AG09319 (cell line): ENCODE measurements at regions not wholly inside any gene's neighbourhood (a gene's known extent, or its start where the extent isn't known, plus 50 kb on each side); places are given as distances from the start of the nearest gene placed in this dataset.

ENCODE experiments used
- DNase-seq: peaks from one replicate; pipeline ENCODE4 v3.0.0-alpha.2; 2010; ENCODE audit warnings: low read depth; ENCODE audit errors: extremely low read depth
- CTCF ChIP-seq: IDR thresholded peaks from 2 replicates; pipeline ENCODE4 v1.5.1; 2011; ENCODE audit warnings: low read depth, mild to moderate bottlenecking, inconsistent platforms, low read length, moderate library complexity

- DNase-seq: no peak
- no peak for TF ChIP-seq CTCF
Observed at GRCh38 chr11:70828593-70829082, 423.7 kb downstream of the SHANK2 start.

GRCh38 chr11:70829134-70829885 lies 423.1 kb downstream of the SHANK2 start:
- no peak for TF ChIP-seq CTCF
- no peak for DNase-seq

- no peak for TF ChIP-seq CTCF
- DNase-seq: no peak
Observed at GRCh38 chr11:70829886-70830272, 422.5 kb downstream of the SHANK2 start.

- no peak for DNase-seq
- no peak for TF ChIP-seq CTCF
Observed at GRCh38 chr11:70833011-70833410, 419.4 kb downstream of the SHANK2 start.

- no peak for DNase-seq
- TF ChIP-seq CTCF: no peak
Observed at GRCh38 chr11:70833554-70833953, 418.8 kb downstream of the SHANK2 start.

- no peak for TF ChIP-seq CTCF
- no peak for DNase-seq
Observed at GRCh38 chr11:70834277-70834940, 418.0 kb downstream of the SHANK2 start.

GRCh38 chr11:70834984-70835560 lies 417.3 kb downstream of the SHANK2 start:
- TF ChIP-seq CTCF: no peak
- DNase-seq: no peak
